ENCODE measurements at regions not wholly inside any gene's neighbourhood (a gene's known extent, or its start where the extent isn't known, plus 50 kb on each side); places are given as distances from the start of the nearest gene placed in this dataset.

DNA sequence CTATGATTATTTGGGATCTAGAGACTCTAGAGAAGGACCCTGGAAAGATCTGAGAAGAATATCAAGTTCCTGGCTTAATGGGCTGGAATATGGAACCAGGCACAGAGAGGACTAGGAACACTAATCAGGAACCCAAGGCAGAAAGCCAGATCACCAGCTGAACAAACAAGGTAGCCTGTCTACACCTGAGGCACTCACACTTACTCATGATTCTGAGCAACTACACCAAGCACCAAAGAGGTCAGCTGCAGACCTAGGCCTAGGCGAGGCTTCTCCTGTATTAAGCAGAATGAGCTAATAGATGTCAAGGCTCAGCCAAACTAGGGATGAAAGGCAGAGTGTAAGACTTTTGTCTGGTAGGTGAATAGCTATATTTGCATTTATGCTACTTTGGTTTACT, 368.1 kb downstream of the LTN1 start:
- Histone ChIP-seq H3K36me3 (no peaks in the 10 kb centered on the region), H3K27me3 (no peaks in the 10 kb centered on the region), H3K27ac (no peak overlapping the region), H3K4me1 (no peaks in the 10 kb centered on the region), H3K4me3 (no peak overlapping the region), H3K9me3 (no peaks in the 10 kb centered on the region)
- no peak for DNase-seq
- TF ChIP-seq POLR2A (IDR thresholded peaks at IDR 0.05), result no peak
- no peak for TF ChIP-seq CTCF (IDR thresholded peaks at IDR 0.05)

DNA sequence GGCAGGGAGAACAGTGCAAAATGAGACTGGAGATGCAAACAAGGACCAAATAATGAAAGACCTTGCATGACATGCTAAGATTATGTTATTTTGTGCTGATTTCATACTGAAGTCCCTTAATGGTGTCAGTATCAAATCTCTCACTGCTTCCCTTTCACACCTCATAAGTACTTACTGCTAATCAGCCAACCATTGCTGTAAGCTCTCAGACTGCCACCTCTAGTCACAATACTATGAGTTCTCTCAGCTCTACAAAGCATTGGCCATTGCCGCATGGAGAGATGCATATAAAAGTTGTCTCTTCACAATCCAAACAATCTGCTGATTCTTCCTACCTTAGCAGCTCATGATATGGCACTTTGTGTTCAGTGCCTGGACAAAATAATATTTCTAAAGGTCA, 375.4 kb downstream of the LTN1 start:
- H3K9me3 ChIP-seq, result no peaks in the 10 kb centered on the region
- H3K27me3 ChIP-seq, result no peaks in the 10 kb centered on the region
- H3K36me3 ChIP-seq, result no peaks in the 10 kb centered on the region
- H3K4me3 ChIP-seq, result no peak overlapping the region
- H3K27ac ChIP-seq, result no peak overlapping the region
- no peak for DNase-seq
- TF ChIP-seq CTCF (IDR thresholded peaks at IDR 0.05), result no peak
- no peak for TF ChIP-seq POLR2A (IDR thresholded peaks at IDR 0.05)
- H3K4me1 ChIP-seq, result no peaks in the 10 kb centered on the region

DNA sequence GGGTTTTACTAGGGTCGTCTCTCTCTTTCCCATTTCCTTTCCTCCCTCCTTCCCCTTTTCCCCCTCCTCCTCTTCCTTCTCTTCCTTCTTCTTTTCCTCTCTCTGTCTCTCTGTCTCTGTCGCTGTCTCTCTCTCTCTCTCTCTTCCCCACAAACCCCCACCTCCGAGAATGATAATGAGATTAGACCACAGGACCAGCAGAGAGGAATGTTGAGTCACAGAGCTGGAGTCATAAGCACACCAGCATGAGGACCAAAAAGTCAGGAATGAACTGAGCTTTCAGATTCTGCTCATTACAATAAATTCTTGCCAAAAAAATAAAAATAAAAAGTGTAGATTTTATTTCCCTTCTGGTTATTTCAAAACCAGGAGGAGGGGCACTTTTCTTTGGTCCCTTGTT, 377.4 kb downstream of the LTN1 start:
- Histone ChIP-seq H3K36me3 (no peaks in the 10 kb centered on the region), H3K4me1 (no peaks in the 10 kb centered on the region), H3K27me3 (no peaks in the 10 kb centered on the region), H3K4me3 (no peak overlapping the region), H3K9me3 (no peaks in the 10 kb centered on the region), H3K27ac (no peak overlapping the region)
- no peak for DNase-seq
- TF ChIP-seq CTCF (IDR thresholded peaks at IDR 0.05), result no peak
- no peak for TF ChIP-seq POLR2A (IDR thresholded peaks at IDR 0.05)

GRCh38 chr21:28614791-28615190, 377.9 kb downstream of the LTN1 start:
- DNase-seq, result no peak
- H3K4me3 ChIP-seq, result no peak overlapping the region
- H3K27ac ChIP-seq, result no peak overlapping the region
- H3K4me1 ChIP-seq, result no peaks in the 10 kb centered on the region
- no peaks in the 10 kb centered on the region for H3K36me3 ChIP-seq
- TF ChIP-seq POLR2A (IDR thresholded peaks at IDR 0.05), result no peak
- no peak for TF ChIP-seq CTCF (IDR thresholded peaks at IDR 0.05)
- no peaks in the 10 kb centered on the region for H3K9me3 ChIP-seq
- no peaks in the 10 kb centered on the region for H3K27me3 ChIP-seq

DNA sequence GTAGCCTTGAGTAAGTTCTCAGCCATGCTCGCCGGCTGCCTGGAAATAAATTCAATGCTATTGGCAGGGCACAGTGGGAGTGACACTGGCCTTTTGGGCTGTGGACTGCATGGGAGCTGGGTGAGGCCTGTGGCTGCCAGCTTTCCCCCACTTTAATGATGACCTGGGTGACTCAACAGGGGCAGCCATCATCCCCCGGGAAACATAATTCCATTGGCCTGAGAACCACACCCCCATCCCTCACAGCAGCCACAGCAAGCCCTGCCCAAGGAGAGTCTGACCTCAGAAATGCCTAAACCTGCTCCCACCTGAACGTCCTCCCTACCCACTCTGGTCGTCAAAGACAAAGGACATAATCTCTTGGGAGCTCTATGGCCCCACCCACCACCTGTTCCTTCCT, 384.0 kb downstream of the LTN1 start:
- Histone ChIP-seq H3K9me3 (no peaks in the 10 kb centered on the region), H3K4me3 (no peak overlapping the region), H3K36me3 (no peaks in the 10 kb centered on the region), H3K27me3 (no peaks in the 10 kb centered on the region), H3K27ac (no peak overlapping the region), H3K4me1 (no peaks in the 10 kb centered on the region)
- DNase-seq, result no peak
- no peak for TF ChIP-seq CTCF (IDR thresholded peaks at IDR 0.05)

DNA sequence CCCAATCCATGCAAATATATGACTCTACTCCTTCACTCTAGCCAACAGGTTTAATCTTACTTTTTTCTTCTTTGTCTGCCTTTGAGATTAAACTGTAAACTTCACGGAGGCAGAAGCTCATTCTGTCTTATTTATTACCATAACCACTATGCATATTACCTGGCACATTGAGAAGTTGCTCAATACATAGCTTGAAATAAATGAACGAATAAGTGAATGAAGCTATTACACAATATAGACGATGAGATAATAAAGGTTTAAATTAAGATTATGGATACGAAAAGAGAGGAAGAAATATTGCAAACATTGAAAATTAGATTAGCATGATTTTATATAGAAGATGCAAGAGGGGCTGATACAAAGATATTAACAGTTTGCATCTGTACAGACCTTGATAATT, 385.1 kb downstream of the LTN1 start:
- no peak for DNase-seq
- H3K4me1 ChIP-seq, result no peaks in the 10 kb centered on the region
- no peak overlapping the region for H3K4me3 ChIP-seq
- no peaks in the 10 kb centered on the region for H3K9me3 ChIP-seq
- no peaks in the 10 kb centered on the region for H3K36me3 ChIP-seq
- no peaks in the 10 kb centered on the region for H3K27me3 ChIP-seq
- no peak for TF ChIP-seq CTCF (IDR thresholded peaks at IDR 0.05)
- no peak overlapping the region for H3K27ac ChIP-seq
